GM12892 (cell line): ENCODE measurements at regions not wholly inside any gene's neighbourhood (a gene's known extent, or its start where the extent isn't known, plus 50 kb on each side); places are given as distances from the start of the nearest gene placed in this dataset.
"Not testable (repeated sequence)": the region's sequence is repeated elsewhere in the genome, so short reads cannot be mapped to it uniquely, and the experiment has no call there.

Experiments
- DNase-seq: peaks from one replicate; pipeline ENCODE4 v3.0.0; 2011; ENCODE audit not compliant: insufficient read length
- FAIRE-seq: peaks from 2 replicates; lab custom pipeline; 2011; peaks lifted over from hg19 to GRCh38; lab: Jason Lieb, UNC
- POLR2A ChIP-seq: IDR thresholded peaks from 2 replicates; pipeline ENCODE4 v1.6.1; 2011; ENCODE audit warnings: low read depth, low read length, control low read depth
- POLR2AphosphoS5 ChIP-seq: IDR thresholded peaks from 2 replicates; pipeline ENCODE4 v1.6.1; 2011; ENCODE audit warnings: low read depth, low read length, control low read depth
- TAF1 ChIP-seq: IDR thresholded peaks from 2 replicates; pipeline ENCODE4 v1.6.1; 2011; ENCODE audit warnings: low read depth, mild to moderate bottlenecking, control low read depth, low read length, borderline replicate concordance

DNA sequence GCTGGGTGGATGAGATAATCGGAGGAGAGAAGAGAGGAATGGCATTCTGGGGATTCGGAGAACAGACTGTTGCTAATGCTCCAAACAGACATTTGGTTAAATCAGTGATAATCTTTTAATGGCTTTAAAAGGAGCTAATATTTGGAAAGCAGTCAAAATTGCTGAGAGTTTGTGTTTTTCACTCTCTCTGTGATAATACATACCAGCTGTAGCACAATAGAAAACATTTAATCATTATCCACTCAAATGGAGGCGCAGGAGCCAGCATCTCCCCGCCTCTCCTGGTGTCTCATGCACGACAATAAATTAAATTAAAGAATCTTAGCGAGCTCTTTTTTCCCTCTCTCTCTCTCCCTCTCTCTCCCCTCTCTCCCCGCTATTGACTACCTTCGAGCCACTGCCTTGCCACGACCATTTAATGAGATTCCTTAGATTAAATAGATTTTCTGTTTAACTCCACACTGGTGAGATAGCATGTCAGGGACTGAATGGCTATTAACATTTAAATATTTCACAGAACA lies 268.6 kb upstream of the MVB12B start:
- TF ChIP-seq POLR2A (no peak), POLR2AphosphoS5 (no peak), TAF1 (no peak)
- DNase-seq = no peak
- FAIRE-seq = no peak

DNA sequence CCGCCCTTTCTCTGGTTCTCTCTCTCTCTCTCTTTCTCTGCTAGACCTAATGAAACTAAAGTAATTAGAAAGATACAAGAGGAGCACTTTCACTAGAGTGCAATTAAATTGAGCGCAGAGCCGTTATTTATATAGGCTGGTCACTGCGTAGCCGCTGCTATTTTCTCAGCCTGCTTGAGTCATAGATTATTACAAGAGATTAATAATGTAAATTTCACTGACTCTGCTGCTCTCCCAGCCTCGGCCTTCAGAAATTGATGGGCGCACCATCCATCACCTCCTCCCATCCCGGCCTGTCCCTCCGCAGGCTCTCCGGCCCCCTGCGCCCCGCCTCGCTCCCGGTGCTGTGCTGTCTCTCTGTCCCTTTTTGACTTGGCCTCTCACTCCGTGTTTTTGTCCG lies 268.0 kb upstream of the MVB12B start:
- no peak for TF ChIP-seq TAF1
- TF ChIP-seq POLR2A = no peak
- no peak for TF ChIP-seq POLR2AphosphoS5
- FAIRE-seq (no peak), DNase-seq (no peak)

DNA sequence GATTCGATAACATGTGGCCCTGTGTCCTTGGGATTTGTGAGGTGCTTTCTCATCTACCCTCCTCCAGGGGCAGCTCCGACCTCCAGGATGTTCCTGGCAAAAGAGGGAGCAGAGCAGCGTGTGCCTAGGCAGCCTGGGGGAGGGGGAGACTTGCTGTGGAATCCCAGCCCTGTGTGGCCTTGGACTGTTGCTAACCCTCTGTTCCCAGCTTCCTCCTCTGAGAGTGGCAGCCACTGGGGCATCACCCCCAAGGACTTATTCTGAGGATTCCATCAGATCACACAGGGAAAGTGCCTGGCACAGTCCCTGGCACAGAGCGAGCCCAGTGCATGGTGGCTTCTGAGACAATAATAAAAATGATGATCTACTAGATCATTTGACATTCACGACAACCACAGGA lies 265.1 kb upstream of the MVB12B start:
- DNase-seq (no peak), FAIRE-seq (no peak)
- TF ChIP-seq POLR2AphosphoS5 = no peak
- TF ChIP-seq POLR2A = no peak
- TF ChIP-seq TAF1 = no peak

DNA sequence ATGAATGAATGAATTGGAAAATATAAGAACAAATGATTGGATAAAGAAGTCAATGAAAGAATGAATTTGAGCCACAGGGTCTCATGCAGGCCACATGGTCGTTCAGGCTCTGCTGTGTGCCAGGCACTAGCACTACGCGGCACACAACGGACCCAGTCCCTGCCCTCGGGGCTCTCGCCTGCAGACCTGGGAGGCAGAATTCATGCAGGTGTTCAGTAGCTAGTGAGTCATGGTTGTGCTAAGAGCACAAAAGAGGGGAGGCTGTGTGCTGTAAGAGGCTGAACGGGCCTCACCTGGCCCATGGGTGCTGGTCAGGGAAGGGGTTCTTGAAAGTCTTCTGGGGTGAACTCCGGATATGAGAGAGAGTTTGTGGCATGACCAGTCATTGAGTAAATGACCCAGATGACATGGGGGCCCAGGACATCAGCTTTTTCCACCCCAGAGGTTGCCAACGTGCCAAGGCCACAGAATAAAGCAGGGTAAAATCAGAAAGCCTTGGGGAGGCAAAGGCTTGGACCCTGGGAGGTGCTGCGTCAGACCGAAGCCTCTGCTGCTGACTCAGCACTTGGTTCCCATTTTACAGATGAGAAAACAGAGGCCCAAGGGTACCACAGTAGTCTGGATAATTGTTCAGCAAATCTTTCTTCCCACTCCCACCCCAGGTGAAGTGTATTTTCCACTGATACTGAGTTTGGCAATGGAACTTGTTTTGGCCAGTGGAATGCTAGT lies 264.3 kb upstream of the MVB12B start:
- FAIRE-seq = no peak
- no peak for DNase-seq

DNA sequence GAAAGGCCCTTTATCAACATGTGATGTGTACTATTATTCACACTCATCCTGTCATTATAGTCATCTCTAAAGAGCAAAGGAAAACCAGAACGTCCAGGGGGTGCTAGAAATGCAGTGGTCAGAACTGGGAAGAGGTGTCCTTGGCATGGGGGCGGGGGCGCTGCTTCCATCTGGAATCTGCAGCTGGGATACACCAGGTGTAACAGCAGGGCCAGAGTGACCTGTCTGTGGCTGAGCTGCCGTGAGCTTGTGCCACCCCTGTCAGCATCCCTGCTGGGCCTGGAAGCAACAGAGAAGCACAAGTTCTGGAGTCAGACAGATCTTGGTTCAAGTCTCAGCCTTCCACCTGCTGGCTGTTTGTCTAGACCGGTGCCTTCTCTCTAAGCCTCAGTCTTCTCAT lies 263.3 kb upstream of the MVB12B start:
- DNase-seq (no peak), FAIRE-seq (no peak)
- TF ChIP-seq POLR2AphosphoS5 = no peak
- no peak for TF ChIP-seq POLR2A
- no peak for TF ChIP-seq TAF1

More for the DNA sequence above, 264.3 kb upstream of the MVB12B start:
- TF ChIP-seq TAF1 = no peak
- no peak for TF ChIP-seq POLR2A
- TF ChIP-seq POLR2AphosphoS5 = no peak

DNA sequence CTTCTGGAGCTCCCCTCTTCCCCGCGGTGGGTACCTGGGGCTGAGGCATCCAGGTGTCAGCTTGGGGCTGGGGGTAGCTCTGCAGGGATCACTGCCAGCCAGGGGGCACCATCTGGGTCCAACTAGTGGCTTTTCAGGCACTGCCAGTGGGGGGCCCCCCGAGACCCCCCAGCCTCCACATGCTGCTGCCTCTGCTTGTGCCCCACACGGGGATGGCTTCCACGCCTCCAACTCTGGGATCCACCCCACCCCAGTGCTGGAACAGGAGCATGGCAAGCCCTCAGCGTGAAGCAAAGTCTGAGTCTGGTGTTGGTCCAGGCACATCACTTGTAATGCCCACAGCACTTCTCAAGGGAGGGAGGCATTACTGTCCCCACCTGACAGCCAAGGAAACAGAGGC lies 260.5 kb upstream of the MVB12B start:
- DNase-seq (no peak), FAIRE-seq (no peak)
- TF ChIP-seq POLR2AphosphoS5 (no peak), TAF1 (no peak), POLR2A (no peak)

DNA sequence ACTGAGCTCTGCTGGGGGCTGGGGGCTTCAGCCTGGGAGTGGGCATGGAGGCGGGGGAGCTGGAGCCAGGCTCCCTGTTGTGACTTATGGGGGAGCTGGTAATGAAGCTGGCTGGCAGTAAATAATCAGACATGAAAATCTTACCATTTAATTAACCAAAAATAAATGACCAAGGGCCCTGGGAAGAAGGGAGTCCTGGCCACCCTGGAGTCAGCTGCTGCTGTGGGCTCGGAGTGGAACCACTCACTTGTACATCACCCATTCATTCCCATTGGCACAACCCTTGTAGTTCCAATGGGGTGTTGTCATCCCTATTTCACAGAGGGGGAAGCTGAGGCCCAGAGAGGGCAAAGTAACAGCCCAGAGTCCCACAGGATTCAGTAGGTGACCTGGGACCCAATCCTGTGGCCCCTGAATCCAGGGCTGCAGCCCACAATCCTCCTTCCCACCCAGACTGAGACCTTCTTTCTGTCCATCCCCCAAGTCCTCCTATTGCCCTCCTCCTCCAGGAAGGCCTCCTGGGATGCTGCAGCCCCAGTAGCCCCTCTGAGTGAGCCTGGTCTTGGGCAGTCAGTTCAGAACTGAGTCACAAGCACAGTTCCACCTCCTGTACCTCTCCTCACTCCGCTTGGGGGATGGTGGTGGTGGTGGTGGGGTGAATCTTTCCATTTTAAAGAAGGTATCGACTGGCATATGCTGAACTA lies 259.4 kb upstream of the MVB12B start:
- DNase-seq (no peak), FAIRE-seq (no peak)
- no peak for TF ChIP-seq POLR2AphosphoS5
- TF ChIP-seq TAF1 = no peak
- no peak for TF ChIP-seq POLR2A

DNA sequence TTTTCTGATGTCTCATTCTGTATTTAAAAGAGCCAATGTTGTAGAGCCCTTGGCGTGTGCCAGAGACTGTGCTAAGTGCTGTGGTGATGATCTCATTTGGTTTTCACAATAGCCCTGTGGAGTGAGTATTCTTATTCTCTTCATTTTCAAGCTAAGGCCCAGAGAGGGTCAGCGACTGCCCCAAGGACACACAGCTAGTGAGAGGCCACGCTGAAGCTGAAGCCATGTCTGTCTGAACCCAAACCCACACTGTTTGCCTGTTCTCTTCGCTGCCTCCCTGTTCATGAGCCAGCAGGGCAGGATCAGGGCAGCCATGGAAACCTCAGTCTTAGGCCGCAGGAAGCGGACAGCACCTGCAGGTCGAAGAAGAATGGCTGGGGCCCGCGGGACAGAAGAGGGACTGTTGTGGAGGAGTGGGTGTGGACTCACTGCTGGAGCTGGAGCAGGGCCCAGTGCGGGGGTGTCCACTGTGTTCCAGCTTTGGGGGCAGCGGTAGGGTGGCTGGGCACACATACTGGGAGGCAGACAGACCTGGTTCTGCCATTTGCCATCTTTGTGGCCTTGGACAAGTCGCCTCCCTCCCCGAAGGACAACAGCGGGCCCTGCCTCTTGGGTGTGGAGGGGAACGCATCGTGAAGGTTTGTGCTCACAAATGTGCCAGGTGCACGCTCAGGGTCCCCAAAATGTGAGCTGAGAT lies 257.9 kb upstream of the MVB12B start:
- TF ChIP-seq POLR2A = no peak
- no peak for TF ChIP-seq POLR2AphosphoS5
- no peak for TF ChIP-seq TAF1
- FAIRE-seq = no peak
- no peak for DNase-seq

DNA sequence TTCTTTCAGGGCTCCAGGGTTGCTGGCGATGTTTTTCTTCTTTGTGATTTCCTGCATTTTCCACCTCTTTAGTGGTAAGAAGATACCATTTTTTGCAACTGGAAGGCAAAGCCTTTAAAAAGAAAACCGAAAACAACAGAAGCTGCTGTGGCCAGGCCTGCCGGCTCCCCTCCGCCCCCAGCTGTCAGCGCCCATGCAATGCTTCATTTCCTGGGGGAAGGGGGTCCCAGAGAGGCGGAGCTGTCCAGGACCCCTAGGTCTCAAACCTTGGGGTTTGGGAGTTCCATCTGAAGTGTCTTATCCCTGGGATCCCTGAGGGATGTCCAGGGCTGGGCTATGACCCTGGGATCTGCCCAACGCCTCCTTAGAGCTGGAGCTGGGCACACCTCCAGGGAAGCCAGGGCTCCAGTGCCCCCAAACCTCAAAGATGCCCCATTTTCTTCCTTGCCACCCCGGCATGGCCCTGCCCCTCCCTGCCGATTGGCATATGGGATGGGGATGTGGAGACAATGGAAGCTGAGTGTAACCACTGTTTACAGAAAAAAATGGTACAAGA lies 257.2 kb upstream of the MVB12B start:
- DNase-seq (no peak), FAIRE-seq (no peak)
- TF ChIP-seq POLR2A = no peak
- no peak for TF ChIP-seq POLR2AphosphoS5
- TF ChIP-seq TAF1 = no peak

DNA sequence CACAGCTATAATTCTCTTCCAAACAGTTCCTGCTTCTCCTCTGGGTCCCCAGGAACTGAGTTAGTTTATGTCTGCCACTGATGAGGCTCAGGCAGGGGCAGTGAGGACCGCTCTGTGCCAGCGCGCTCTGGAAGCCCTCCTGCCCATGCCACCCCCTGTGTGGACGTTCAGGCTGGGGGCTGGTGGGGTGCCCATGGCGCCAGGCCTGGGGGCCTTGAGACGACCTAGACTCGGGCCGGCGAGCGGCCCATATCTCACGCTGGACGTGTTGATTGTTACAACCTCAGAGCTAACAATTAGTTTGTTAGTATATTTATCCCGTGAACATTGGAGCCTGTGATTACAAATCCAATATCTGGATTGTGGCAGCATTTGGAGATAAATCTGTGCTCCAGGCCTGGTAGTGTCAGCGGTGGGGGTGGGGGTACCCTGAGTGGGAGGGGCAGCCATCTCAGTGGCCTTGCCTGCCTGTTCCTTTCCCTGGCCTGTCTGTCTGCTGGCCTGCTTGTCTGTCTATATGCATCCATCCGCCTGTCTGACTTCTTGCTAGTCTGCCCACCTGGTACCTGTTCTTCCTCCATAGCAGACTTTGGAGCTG lies 256.5 kb upstream of the MVB12B start:
- FAIRE-seq = no peak
- TF ChIP-seq POLR2AphosphoS5 (no peak), TAF1 (no peak), POLR2A (no peak)
- DNase-seq = no peak

DNA sequence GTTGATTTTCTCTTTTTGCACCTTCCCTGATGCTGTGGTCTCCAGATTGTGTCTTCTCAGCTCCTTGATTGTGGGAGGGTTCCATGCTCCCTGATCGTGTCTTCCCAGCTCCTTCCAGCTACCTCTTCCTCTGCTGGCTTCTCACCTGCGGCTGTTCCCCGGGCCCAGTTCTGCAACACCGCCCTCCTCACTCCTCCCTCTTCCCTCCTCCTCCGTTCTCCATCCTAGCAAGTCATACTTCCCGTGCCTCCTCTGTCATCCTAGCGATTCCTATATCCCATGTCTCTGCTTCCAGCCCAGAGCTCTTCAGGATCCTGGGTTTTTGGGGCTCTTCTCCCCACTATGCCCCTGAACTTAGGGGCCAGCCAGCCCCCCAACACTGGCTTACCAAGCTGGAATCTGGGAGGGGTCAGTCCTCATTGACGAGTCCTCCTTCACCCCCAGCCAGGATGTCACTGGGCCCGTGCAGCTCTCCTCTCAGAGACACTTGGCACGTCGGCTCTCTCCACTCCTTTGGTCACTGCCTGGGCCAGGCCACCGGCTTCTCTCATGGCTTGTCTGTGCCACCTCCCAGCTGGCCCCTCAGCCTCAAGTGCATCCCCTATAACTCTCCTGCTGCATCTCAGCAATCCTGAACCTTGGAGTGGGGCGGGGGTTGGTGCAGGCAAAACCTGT lies 255.4 kb upstream of the MVB12B start:
- FAIRE-seq = no peak
- no peak for DNase-seq
- no peak for TF ChIP-seq POLR2A
- TF ChIP-seq TAF1 = no peak
- no peak for TF ChIP-seq POLR2AphosphoS5

DNA sequence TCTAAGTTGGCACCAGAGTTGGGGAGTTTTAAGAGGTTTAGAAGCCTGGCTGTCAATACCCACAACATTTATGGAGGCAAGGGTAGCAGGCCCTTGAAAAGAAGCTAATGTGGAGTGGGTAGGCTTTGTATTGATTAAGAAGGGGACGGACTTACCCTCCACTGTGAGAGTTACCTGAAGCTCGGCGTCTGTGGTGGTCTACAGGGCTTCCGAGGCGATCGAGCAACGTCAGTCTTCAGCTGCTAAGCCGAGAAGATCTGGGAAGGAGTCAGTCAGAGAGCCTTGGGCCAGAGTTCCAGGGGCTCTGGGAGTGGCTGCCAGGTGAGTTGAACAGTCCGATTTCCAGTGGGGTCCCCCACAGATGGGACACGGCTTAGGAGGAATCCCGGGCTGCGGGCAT lies 249.0 kb upstream of the MVB12B start:
- not testable (repeated sequence) for DNase-seq, FAIRE-seq
